H1 (cell line): ENCODE measurements at regions not wholly inside any gene's neighbourhood (a gene's known extent, or its start where the extent isn't known, plus 50 kb on each side); places are given as distances from the start of the nearest gene placed in this dataset.

ENCODE experiments used
- CTCF ChIA-PET: fragments of 300-600 bp; sonication (Branson Sonifier 250); formaldehyde crosslinking; loops from one replicate; lab custom pipeline; 2021; ENCODE audit not compliant: partially characterized antibody; lab: Charles Lee
- POLR2A ChIA-PET: fragments of 300-600 bp; sonication (Branson Sonifier 250); formaldehyde crosslinking; loops from one replicate; lab custom pipeline; 2021; ENCODE audit warnings: inconsistent platforms; ENCODE audit not compliant: partially characterized antibody; lab: Charles Lee
- DNase-seq, 2 experiments: peaks; one replicate each; pipeline versions ENCODE4 v3.0.0 to v3.0.0-alpha.2; 2010 to 2022; ENCODE audit warnings: low spot score in 2 of 2, low read depth in 1 of 2, mixed read lengths in 1 of 2
- FAIRE-seq: peaks from 2 replicates; lab custom pipeline; 2011; peaks lifted over from hg19 to GRCh38; lab: Jason Lieb, UNC
- H2AFZ ChIP-seq: 2 replicates; pipeline ENCODE4 v1.8.1; 2012; ENCODE audit warnings: low read length, inconsistent platforms
- H2AK5ac ChIP-seq: 2 replicates; pipeline ENCODE4 v1.6.1; 2013; ENCODE audit warnings: low read depth, low read length
- H2BK120ac ChIP-seq: replicated peaks from 2 replicates; pipeline ENCODE3; 2013; ENCODE audit warnings: low read depth, low read length, inconsistent platforms
- H2BK12ac ChIP-seq: 2 replicates; pipeline ENCODE4 v1.6.1; 2013; ENCODE audit warnings: low read depth, low read length
- H2BK15ac ChIP-seq: 2 replicates; pipeline ENCODE4 v1.6.1; 2013; ENCODE audit warnings: low read length
- H2BK20ac ChIP-seq: 2 replicates; pipeline ENCODE4 v1.6.1; 2013; ENCODE audit warnings: low read length
- H2BK5ac ChIP-seq: 2 replicates; pipeline ENCODE4 v1.6.1; 2013; ENCODE audit warnings: low read depth, low read length
- H3K14ac ChIP-seq: 2 replicates; pipeline ENCODE4 v1.6.1; 2013; ENCODE audit warnings: inconsistent platforms; ENCODE audit not compliant: insufficient read length
- H3K18ac ChIP-seq: 2 replicates; pipeline ENCODE4 v1.6.1; 2013; ENCODE audit warnings: low read length; ENCODE audit errors: extremely low read depth
- H3K23ac ChIP-seq: 2 replicates; pipeline ENCODE4 v1.6.1; 2013; ENCODE audit warnings: inconsistent platforms; ENCODE audit not compliant: insufficient read length
- H3K23me2 ChIP-seq: 2 replicates; pipeline ENCODE4 v1.6.1; 2013; ENCODE audit warnings: low read depth, low read length
- H3K27ac ChIP-seq: 2 replicates; pipeline ENCODE4 v1.6.1; 2011; ENCODE audit warnings: low read depth, low read length, inconsistent platforms
- H3K27me3 ChIP-seq, 4 experiments: replicated peaks in 1 of 4; 1 replicate in 1 of 4; 2 replicates in 3 of 4; pipeline versions ENCODE4 v1.6.1 to v1.8.1; 2011 to 2013; ENCODE audit warnings: low read length in 3 of 4, mild to moderate bottlenecking in 3 of 4, inconsistent platforms in 2 of 4, mixed read lengths in 2 of 4, moderate library complexity in 1 of 4; ENCODE audit not compliant: control insufficient read depth in 3 of 4, insufficient read depth in 3 of 4; ENCODE audit errors: extremely low read depth in 1 of 4
- H3K36me3 ChIP-seq, 4 experiments: 2 replicates each; pipeline versions ENCODE4 v1.6.1 to v1.8.1; 2011 to 2013; ENCODE audit warnings: mild to moderate bottlenecking in 4 of 4, low read length in 3 of 4, moderate library complexity in 2 of 4, control low read depth in 1 of 4, inconsistent platforms in 1 of 4; ENCODE audit not compliant: insufficient read depth in 4 of 4, control insufficient read depth in 2 of 4
- H3K4ac ChIP-seq: replicated peaks from 2 replicates; pipeline ENCODE3; 2013; ENCODE audit warnings: low read length, low read depth, mixed read lengths, inconsistent platforms; ENCODE audit not compliant: insufficient read length
- H3K4me1 ChIP-seq, 4 experiments: replicated peaks in 1 of 4; 1 replicate in 1 of 4; 2 replicates in 3 of 4; pipeline versions ENCODE4 v1.6.1 to v1.8.1; 2011 to 2013; ENCODE audit warnings: low read length in 3 of 4, inconsistent platforms in 2 of 4, mixed read lengths in 1 of 4; ENCODE audit not compliant: insufficient read depth in 4 of 4, control insufficient read depth in 3 of 4
- H3K4me2 ChIP-seq, 2 experiments: 2 replicates each; pipeline versions ENCODE4 v1.6.1 to v1.8.1; 2011 to 2013; ENCODE audit warnings: low read depth in 2 of 2, low read length in 2 of 2, control low read depth in 1 of 2, inconsistent platforms in 1 of 2, mild to moderate bottlenecking in 1 of 2; ENCODE audit not compliant: insufficient read depth in 1 of 2
- H3K4me3 ChIP-seq, 4 experiments: fragments of 200-600, 300-600 bp in 1 of 4; sonication (generic), shearing (Covaris generic), sonication (Bioruptor Twin) in 1 of 4; 2 replicates each; pipeline versions ENCODE4 v1.5.1 to v1.8.1; 2011 to 2016; ENCODE audit warnings: low read length in 4 of 4, low read depth in 3 of 4, control low read depth in 2 of 4, inconsistent platforms in 2 of 4, mild to moderate bottlenecking in 2 of 4, mixed read lengths in 1 of 4, moderate library complexity in 1 of 4; ENCODE audit not compliant: insufficient read depth in 2 of 4; ENCODE audit errors: extremely low read depth in 1 of 4
- H3K56ac ChIP-seq: replicated peaks from 2 replicates; pipeline ENCODE3; 2013; ENCODE audit warnings: low read depth, mild to moderate bottlenecking, mixed read lengths, low read length, inconsistent platforms; ENCODE audit not compliant: insufficient read length
- H3K79me1 ChIP-seq: 2 replicates; pipeline ENCODE4 v1.6.1; 2013; ENCODE audit warnings: low read depth, low read length, control low read depth
- H3K79me2 ChIP-seq, 2 experiments: 2 replicates each; pipeline versions ENCODE4 v1.6.1 to v1.8.1; 2012 to 2013; ENCODE audit warnings: low read length in 2 of 2, mild to moderate bottlenecking in 2 of 2, inconsistent platforms in 1 of 2; ENCODE audit not compliant: insufficient read depth in 2 of 2, control insufficient read depth in 1 of 2
- H3K9ac ChIP-seq, 4 experiments: replicated peaks in 1 of 4; 1 replicate in 1 of 4; 2 replicates in 3 of 4; pipeline versions ENCODE4 v1.6.1 to v1.8.1; 2011 to 2013; ENCODE audit warnings: low read depth in 3 of 4, low read length in 3 of 4, control low read depth in 2 of 4, mild to moderate bottlenecking in 2 of 4, moderate library complexity in 2 of 4, inconsistent platforms in 1 of 4; ENCODE audit errors: extremely low read depth in 1 of 4
- H3K9me3 ChIP-seq, 2 experiments: 2 replicates each; pipeline versions ENCODE4 v1.6.1 to v1.8.1; 2012 to 2013; ENCODE audit warnings: mild to moderate bottlenecking in 2 of 2, moderate library complexity in 2 of 2, control low read depth in 1 of 2, inconsistent platforms in 1 of 2, low read depth in 1 of 2, low read length in 1 of 2, mixed read lengths in 1 of 2; ENCODE audit not compliant: insufficient read depth in 2 of 2
- H4K20me1 ChIP-seq, 2 experiments: replicated peaks in 1 of 2; 2 replicates each; pipeline versions ENCODE3 to v1.8.1; 2011 to 2013; ENCODE audit warnings: inconsistent platforms in 2 of 2, low read length in 2 of 2, mild to moderate bottlenecking in 1 of 2; ENCODE audit not compliant: insufficient read depth in 2 of 2, control insufficient read depth in 1 of 2
- H4K5ac ChIP-seq: 2 replicates; pipeline ENCODE4 v1.6.1; 2013; ENCODE audit warnings: low read length, low read depth, mixed read lengths, inconsistent platforms; ENCODE audit not compliant: insufficient read length
- H4K8ac ChIP-seq: 2 replicates; pipeline ENCODE4 v1.8.0; 2013; ENCODE audit warnings: mild to moderate bottlenecking, moderate library complexity, low read length, inconsistent platforms; ENCODE audit not compliant: insufficient read depth; ENCODE audit errors: extremely low read depth
- H4K91ac ChIP-seq: replicated peaks from 2 replicates; pipeline ENCODE3; 2013; ENCODE audit warnings: low read length, mixed read lengths, inconsistent platforms; ENCODE audit not compliant: insufficient read length
- POLR2A ChIP-seq, 2 experiments: IDR thresholded peaks; 1 replicate in 1 of 2; 2 replicates in 1 of 2; pipeline ENCODE4 v1.6.1; 2011; ENCODE audit warnings: low read depth in 2 of 2, low read length in 2 of 2, mild to moderate bottlenecking in 2 of 2; ENCODE audit errors: control extremely low read depth in 1 of 2
- RAD21 ChIP-seq, 2 experiments: IDR thresholded peaks in 1 of 2; conservative IDR thresholded peaks in 1 of 2; 2 replicates each; pipeline ENCODE4 v1.6.1; 2011; ENCODE audit warnings: low read depth in 2 of 2, low read length in 2 of 2, improper control_type of control experiment in 1 of 2, inconsistent platforms in 1 of 2, mild to moderate bottlenecking in 1 of 2, moderate library complexity in 1 of 2
- RNF2 ChIP-seq: fragments of 200-900, 300-1000 bp; sonication (generic); IDR thresholded peaks from 2 replicates; pipeline ENCODE4 v1.7.1; 2016; ENCODE audit warnings: borderline replicate concordance, low read depth, mild to moderate bottlenecking, antibody characterized with exemption, low read length; ENCODE audit not compliant: poor library complexity, severe bottlenecking; ENCODE audit errors: missing control alignments
- SIN3A ChIP-seq, 2 experiments: IDR thresholded peaks in 1 of 2; conservative IDR thresholded peaks in 1 of 2; 2 replicates each; pipeline ENCODE4 v1.6.1; 2011 to 2012; ENCODE audit warnings: low read length in 2 of 2, improper control_type of control experiment in 1 of 2, low read depth in 1 of 2, mild to moderate bottlenecking in 1 of 2
- SRF ChIP-seq: IDR thresholded peaks from 2 replicates; pipeline ENCODE4 v1.6.1; 2011; ENCODE audit warnings: mild to moderate bottlenecking, low read depth, low read length, moderate library complexity
- TAF1 ChIP-seq: IDR thresholded peaks from 2 replicates; pipeline ENCODE4 v1.6.1; 2011; ENCODE audit warnings: mild to moderate bottlenecking, low read depth, low read length
- WGBS, 2 experiments: shearing (Covaris generic) in 1 of 2; methylation state at CpG; one replicate each; pipeline versions ENCODE4 v1.1.6 to v1.1.7; 2013 to 2015; ENCODE audit warnings: low lambda C conversion rate in 2 of 2, mixed read lengths in 2 of 2, inconsistent platforms in 1 of 2, low coverage in 1 of 2, missing lambda C conversion rate in 1 of 2; ENCODE audit not compliant: insufficient replicate concordance in 2 of 2, insufficient coverage in 1 of 2, insufficient read length in 1 of 2; ENCODE audit errors: extremely low coverage in 1 of 2, missing lambda C conversion rate in 1 of 2; 5-methylcytosine and 5-hydroxymethylcytosine counted together
- TF ChIP-seq, protein P1 (sequence below): IDR thresholded peaks from 2 replicates; pipeline ENCODE4 v1.6.1; 2012; ENCODE audit warnings: inconsistent platforms

DNA sequence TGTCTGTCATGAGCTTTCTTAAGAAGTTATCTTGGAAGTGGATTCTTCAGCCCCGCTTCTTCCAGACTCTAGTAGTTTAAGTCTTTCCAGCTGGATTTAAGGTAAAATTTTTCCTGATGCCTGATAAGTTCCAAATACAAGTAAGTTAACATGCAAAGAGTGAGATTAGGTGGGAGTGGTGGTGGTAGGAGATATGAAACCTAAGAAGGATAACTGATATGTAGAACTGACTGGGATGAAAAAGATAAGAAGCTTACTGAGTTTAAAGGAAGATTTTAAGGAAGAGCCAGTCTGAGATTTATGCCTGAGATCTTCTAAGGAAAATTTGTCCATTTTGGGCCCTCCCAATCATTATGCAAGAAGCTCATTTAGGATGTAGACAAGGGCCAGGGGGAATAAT, 250.9 kb upstream of the SYT10 start:
- DNase-seq, result no peak
- Histone ChIP-seq H2BK12ac (no peak overlapping the region), H3K27ac (no peak overlapping the region), H2AFZ (no peak overlapping the region), H4K20me1 (no peaks in the 10 kb centered on the region), H4K91ac (no peak overlapping the region), H3K23me2 (no peaks in the 10 kb centered on the region), H3K18ac (no peak overlapping the region), H2BK15ac (no peak overlapping the region), H2AK5ac (no peak overlapping the region), H3K79me2 (no peaks in the 10 kb centered on the region), H4K5ac (no peak overlapping the region), H3K56ac (no peak overlapping the region), H3K9me3 (no peaks in the 10 kb centered on the region), H3K4me1 (no peaks in the 10 kb centered on the region), H4K8ac (no peak overlapping the region), H2BK120ac (no peak overlapping the region), H3K14ac (no peak overlapping the region), H3K4me3 (no peak overlapping the region), H3K4me2 (no peak overlapping the region), H3K36me3 (no peaks in the 10 kb centered on the region), H3K23ac (no peak overlapping the region), H3K9ac (no peak overlapping the region), H2BK20ac (no peak overlapping the region), H3K4ac (no peak overlapping the region), H2BK5ac (no peak overlapping the region), H3K27me3 (no peaks in the 10 kb centered on the region), H3K79me1 (no peaks in the 10 kb centered on the region)
- FAIRE-seq, result no peak
- ChIA-PET CTCF (no interaction called here), POLR2A (interaction anchor here (1.2 kb wide), 1 partner anchor 19 kb away, joined by 3 read pairs; no protein-coding TSS in a partner anchor)
- WGBS, 2 experiments, result 90% methylated on average over 1 of the region's 1 CpG; no CpG with 5 or more reads in 1 of the 2 experiments
- no peak for TF ChIP-seq RAD21 (IDR thresholded peaks at IDR 0.05 in 1 of 2, conservative IDR thresholded peaks at IDR 0.05 in 1 of 2; ENCODE audit: low read depth in 2 of 2, low read length in 2 of 2)
- TF ChIP-seq SRF, result no peak
- TF ChIP-seq RNF2, result no peak
- no peak for TF ChIP-seq SIN3A (conservative IDR thresholded peaks at IDR 0.05 in 1 of 2, IDR thresholded peaks at IDR 0.05 in 1 of 2; ENCODE audit: low read depth in 1 of 2, low read length in 2 of 2)
- no peak for TF ChIP-seq POLR2A (IDR thresholded peaks at IDR 0.05; ENCODE audit: control extremely low read depth in 1 of 2, low read depth in 2 of 2, low read length in 2 of 2)
- TF ChIP-seq, protein P1, sequence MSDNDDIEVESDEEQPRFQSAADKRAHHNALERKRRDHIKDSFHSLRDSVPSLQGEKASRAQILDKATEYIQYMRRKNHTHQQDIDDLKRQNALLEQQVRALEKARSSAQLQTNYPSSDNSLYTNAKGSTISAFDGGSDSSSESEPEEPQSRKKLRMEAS, result no peak
- no peak for TF ChIP-seq TAF1
